Activated CD4-positive, alpha-beta T cell treated with anti-CD3 and anti-CD28 coated beads, Interleukin-2, amount 10 ng/mL, durations not matched to agents 24 days and 14 days (primary cell): ENCODE measurements at regions not wholly inside any gene's neighbourhood (a gene's known extent, or its start where the extent isn't known, plus 50 kb on each side); places are given as distances from the start of the nearest gene placed in this dataset.

Source experiments
- DNase-seq: peaks from one replicate; pipeline ENCODE4 v3.0.0; 2022
- H3K27ac Mint-ChIP-seq: one replicate; pipeline ENCODE4 v1.8.0; 2022; ENCODE audit warnings: mild to moderate bottlenecking, mixed read lengths
- H3K27me3 Mint-ChIP-seq: one replicate; pipeline ENCODE4 v1.8.0; 2022; ENCODE audit warnings: mixed read lengths
- H3K36me3 Mint-ChIP-seq: one replicate; pipeline ENCODE4 v1.8.0; 2022; ENCODE audit warnings: low read depth, mild to moderate bottlenecking, mixed read lengths
- H3K4me1 Mint-ChIP-seq: one replicate; pipeline ENCODE4 v1.8.0; 2021; ENCODE audit warnings: mixed read lengths
- H3K4me3 Mint-ChIP-seq: one replicate; pipeline ENCODE4 v1.8.0; 2022; ENCODE audit warnings: mild to moderate bottlenecking, moderate library complexity, mixed read lengths
- H3K9me3 Mint-ChIP-seq: one replicate; pipeline ENCODE4 v1.8.0; 2021; ENCODE audit warnings: mixed read lengths
- intact Hi-C: fragments of 100-400 bp; cut with micrococcal nuclease; formaldehyde crosslinking; loops from one replicate; pipeline ENCODE4 v1.15.1; 2023

DNA sequence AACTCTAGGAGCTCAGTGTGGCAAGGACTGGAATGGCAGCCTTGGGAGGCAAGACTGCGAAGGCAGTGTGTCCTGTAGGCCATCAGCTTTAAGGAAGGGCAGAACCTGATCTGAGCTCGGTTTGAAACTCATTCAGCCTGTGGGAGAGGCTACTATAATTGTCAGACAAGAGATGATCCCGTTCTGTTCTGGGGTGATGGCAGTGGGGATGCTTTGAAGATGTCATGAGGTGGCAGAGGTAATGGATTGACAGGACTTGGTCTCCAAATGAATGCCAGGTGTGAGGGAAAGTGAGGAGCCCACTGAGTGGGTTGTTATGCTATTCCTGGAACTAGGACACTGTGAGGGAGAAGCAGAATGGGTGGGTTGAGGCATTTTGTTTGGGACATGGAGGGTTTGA lies 144.9 kb downstream of the PJA1 start:
- no peaks in the 10 kb centered on the region for H3K9me3 Mint-ChIP-seq
- no peaks in the 10 kb centered on the region for H3K27me3 Mint-ChIP-seq
- DNase-seq = peak; percentile 16
- no peak overlapping the region for H3K4me3 Mint-ChIP-seq
- H3K36me3 Mint-ChIP-seq = no peaks in the 10 kb centered on the region
- intact Hi-C loops = no loop called here
- H3K4me1 Mint-ChIP-seq = no peaks in the 10 kb centered on the region
- no peak overlapping the region for H3K27ac Mint-ChIP-seq

DNA sequence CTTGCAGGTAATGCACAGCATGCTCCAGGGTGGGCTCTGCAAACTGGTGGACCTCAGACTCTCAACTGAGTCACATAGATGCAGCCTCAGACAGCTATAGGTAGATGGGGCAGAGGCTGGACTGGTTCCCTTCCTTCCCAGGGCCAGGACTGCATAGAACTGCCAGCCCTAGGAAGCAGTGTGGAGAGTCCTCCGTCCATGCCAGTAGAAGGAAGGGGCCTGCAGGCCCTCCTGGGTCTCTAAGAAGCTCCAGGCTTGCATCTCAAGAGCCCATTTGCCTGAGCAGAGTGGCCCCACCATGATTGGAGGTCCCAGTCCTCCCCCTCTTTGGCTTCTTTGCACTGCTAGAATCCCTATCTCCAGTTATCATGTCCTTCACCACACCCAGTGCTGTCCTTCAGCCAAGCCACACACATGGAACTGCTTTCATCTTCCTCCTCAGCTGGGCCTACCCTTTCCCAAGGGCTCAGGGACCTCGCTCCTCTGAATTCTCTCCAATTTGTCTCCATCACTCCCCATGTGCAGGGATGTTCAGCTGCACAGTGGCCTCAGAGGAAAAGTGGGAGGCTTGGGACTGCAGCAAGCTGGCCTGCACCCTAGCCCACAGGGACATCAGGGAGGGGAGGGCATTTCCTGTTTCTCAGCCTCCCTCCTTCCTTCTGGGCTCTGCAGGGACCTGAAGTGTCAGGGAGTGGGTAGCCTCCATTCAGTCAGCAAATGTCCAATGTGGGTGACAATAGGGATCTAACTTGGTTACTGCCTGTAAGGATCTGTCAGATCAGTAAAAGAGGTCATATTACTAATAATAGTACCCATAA lies 146.0 kb downstream of the PJA1 start:
- intact Hi-C loops = no loop called here
- no peak overlapping the region for H3K4me3 Mint-ChIP-seq
- H3K27me3 Mint-ChIP-seq = no peaks in the 10 kb centered on the region
- no peaks in the 10 kb centered on the region for H3K4me1 Mint-ChIP-seq
- H3K36me3 Mint-ChIP-seq = no peaks in the 10 kb centered on the region
- peak; percentile 18 for DNase-seq
- no peaks in the 10 kb centered on the region for H3K9me3 Mint-ChIP-seq
- no peak overlapping the region for H3K27ac Mint-ChIP-seq

DNA sequence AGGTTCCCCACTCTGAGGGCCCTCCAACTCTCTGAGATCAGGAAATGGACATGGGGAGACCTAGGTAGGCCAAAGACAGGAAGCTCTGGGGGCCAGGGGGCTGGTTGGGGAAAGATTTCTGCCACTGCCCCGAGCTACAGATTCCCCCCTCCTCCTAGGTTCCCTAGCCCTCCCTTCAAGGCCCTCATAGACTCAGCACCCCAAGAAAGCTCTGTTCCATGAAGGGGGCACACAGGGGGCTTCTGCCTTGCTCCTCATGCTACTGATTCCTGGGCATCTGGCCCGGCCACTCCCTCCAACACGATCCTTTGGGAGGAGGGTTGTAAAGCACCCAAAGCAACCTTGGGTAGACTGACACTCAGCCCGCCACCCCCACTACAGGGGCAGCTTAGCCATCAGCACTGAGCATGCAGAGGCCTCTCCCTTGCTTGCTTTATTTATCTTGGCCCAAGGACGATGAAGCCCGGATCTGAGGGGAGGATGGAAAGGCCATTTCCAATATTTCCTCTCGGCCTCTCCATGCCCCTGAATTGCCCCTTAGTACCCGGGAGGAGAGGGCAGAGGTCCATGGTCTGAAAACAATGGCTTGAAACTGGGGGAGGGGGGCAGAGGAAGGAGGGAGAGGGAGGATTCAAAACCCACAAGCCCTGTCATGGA lies 146.7 kb downstream of the PJA1 start:
- Mint-ChIP-seq H3K4me3 (no peak overlapping the region), H3K27me3 (no peaks in the 10 kb centered on the region), H3K27ac (no peak overlapping the region), H3K4me1 (no peaks in the 10 kb centered on the region), H3K9me3 (no peaks in the 10 kb centered on the region), H3K36me3 (no peaks in the 10 kb centered on the region)
- peak; percentile 8 for DNase-seq
- intact Hi-C loops = no loop called here

DNA sequence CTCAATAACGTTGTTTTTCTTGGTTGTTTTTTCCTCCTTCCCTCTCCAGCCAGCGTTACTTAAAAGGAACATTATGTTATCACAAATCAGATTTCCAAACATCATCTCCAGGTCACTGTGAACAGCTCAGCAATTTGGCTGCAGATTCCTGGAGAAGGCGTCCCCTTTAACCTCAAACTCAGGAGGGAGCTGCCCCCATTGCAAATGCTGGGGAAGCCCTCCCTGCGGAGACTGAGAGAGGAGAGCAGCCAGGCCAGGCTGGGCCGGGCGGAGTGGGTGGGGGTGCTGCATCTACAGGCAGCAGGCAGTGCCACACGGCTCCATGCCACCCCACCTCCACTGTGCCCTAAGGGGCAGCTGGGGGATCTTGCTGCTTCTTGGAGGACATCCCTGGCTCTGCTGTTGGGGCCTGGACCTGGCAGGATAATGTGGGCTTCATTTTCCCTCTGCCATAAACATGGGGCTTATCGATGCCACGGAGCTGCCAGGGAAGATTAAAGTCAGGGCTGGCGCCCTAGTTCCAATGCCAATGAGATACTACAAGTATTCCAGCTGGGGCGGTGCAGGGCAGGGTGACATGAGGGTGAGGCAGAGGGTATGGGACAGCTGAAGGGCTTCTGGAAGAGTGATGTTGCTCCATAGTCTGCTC lies 148.8 kb downstream of the PJA1 start:
- H3K4me3 Mint-ChIP-seq = no peak overlapping the region
- no peak for DNase-seq
- H3K4me1 Mint-ChIP-seq = no peaks in the 10 kb centered on the region
- no peaks in the 10 kb centered on the region for H3K36me3 Mint-ChIP-seq
- no peak overlapping the region for H3K27ac Mint-ChIP-seq
- intact Hi-C loops = no loop called here
- H3K9me3 Mint-ChIP-seq = no peaks in the 10 kb centered on the region
- H3K27me3 Mint-ChIP-seq = no peaks in the 10 kb centered on the region

DNA sequence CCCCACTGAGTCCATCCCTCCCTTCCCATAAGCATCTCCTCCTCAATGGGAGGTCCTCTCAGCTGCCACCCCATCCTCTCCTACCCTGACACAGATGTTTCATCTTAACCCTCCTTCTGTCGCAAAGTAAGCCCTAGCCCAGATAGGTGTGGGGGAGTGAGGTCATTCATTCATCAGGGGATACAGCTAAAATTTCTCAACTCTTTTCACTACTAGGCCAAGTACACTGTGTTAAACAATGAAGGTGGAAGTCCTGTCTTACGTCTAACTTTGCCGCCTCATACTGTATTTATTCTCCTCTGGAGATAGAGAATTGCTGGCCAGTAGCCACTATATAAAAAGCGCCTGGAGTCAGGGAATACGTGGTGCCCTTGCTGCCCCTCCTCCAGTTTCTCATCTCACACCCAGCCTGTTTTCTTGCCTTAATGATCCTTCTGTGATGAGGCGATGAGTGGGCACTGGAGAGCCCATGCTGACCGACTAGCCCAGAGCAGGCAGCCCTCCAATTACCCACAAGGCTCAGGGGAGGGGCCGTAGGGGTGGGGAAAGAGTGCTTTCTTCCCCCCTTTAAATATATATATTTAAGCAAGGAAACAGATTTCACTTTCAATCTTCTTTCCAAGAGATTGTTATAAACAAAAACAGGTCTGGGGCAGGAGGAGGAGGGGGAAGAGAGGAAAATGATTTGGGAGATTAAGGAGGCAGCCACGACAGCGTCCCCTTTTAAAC lies 149.5 kb downstream of the PJA1 start:
- H3K9me3 Mint-ChIP-seq = no peaks in the 10 kb centered on the region
- no peak overlapping the region for H3K4me3 Mint-ChIP-seq
- H3K27ac Mint-ChIP-seq = no peak overlapping the region
- no peaks in the 10 kb centered on the region for H3K4me1 Mint-ChIP-seq
- no peaks in the 10 kb centered on the region for H3K27me3 Mint-ChIP-seq
- intact Hi-C loops = no loop called here
- no peak for DNase-seq
- H3K36me3 Mint-ChIP-seq = no peaks in the 10 kb centered on the region

DNA sequence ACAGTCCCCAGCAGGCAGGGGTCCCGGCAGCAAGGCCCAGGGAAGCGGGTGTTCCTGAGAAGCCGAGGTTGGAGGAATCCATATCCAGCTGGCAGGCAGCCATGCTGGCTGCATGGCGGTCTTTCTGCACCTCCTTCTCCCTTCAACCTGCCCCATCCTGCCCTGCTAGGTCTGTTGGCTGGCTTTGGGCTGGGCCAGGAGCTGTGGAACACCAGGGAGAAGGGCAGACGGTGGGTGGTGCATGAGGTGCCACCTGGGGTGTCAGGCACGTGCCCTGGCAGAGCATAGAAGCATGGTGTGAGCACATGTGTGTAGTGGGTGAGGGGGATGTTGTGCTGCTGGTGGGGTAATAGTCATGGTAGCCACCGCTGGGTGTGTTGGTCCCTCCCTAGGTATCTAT lies 150.1 kb downstream of the PJA1 start:
- Mint-ChIP-seq H3K4me3 (no peak overlapping the region), H3K36me3 (no peaks in the 10 kb centered on the region), H3K4me1 (no peaks in the 10 kb centered on the region), H3K27me3 (no peaks in the 10 kb centered on the region), H3K9me3 (no peaks in the 10 kb centered on the region), H3K27ac (no peak overlapping the region)
- DNase-seq = no peak
- intact Hi-C loops = no loop called here

DNA sequence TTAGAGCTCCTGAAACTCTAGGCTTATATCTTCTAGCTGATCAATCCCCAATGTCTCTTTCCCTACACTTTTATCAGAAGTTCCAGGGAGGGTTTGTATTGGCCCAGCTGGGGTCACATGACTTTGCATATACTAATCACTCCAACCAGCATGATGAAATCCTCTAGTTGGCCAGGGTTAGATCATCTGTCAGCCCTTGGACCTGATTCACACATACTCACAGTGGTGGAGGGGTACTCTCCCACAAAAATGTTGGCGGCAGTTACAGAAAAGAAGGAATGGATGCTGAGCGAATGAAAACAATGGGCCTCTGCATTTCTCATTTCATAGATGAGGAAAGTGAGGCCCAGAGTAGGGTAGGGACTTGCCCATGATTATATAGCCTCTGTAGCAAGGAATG lies 151.1 kb downstream of the PJA1 start:
- H3K27me3 Mint-ChIP-seq = no peaks in the 10 kb centered on the region
- no peaks in the 10 kb centered on the region for H3K9me3 Mint-ChIP-seq
- no peak overlapping the region for H3K4me3 Mint-ChIP-seq
- intact Hi-C loops = no loop called here
- H3K36me3 Mint-ChIP-seq = no peaks in the 10 kb centered on the region
- DNase-seq = no peak
- no peak overlapping the region for H3K27ac Mint-ChIP-seq
- no peaks in the 10 kb centered on the region for H3K4me1 Mint-ChIP-seq

DNA sequence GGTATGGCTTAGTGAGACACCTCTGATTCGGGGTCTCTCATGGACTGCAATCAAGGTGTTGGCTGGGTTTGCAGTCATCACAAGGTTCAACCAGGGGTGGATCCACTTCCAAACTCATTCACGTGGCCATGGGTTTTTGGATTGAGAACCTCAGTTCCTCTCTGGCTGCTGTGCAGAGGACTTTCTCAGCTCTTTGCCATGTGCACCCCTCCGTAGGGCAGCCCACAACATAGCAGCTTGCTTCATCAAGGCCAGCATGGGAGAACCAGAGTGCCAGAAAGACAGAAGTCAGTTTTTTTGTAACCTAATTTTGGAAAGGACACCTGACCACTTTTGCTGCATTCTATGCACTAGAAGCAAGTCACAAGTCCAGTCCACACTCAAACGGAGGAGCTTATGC lies 154.9 kb downstream of the PJA1 start:
- Mint-ChIP-seq H3K9me3 (no peaks in the 10 kb centered on the region), H3K27ac (no peak overlapping the region), H3K4me3 (no peak overlapping the region), H3K27me3 (no peaks in the 10 kb centered on the region), H3K4me1 (no peaks in the 10 kb centered on the region), H3K36me3 (no peaks in the 10 kb centered on the region)
- intact Hi-C loops = no loop called here
- no peak for DNase-seq

DNA sequence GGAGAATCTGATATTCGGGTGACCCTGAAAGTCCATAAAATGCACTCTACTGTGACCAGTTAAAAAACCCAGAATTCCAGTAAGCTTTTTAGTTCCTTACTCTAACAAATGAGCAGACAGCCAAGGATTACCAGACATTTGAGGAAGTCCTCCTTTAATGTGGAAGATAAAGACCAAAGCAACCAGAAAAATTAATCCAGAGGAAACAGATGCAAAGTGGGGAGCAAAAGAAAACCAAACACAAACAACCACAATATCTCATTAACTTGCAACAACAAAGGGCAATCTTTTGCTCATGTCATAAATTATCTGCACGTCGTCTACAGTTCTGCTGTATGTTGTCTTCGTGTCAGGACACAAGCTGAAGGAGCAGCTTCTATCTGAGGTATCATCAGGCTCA lies 164.4 kb downstream of the PJA1 start:
- intact Hi-C loops = no loop called here
- no peak overlapping the region for H3K4me3 Mint-ChIP-seq
- H3K36me3 Mint-ChIP-seq = no peaks in the 10 kb centered on the region
- H3K9me3 Mint-ChIP-seq = no peaks in the 10 kb centered on the region
- H3K27ac Mint-ChIP-seq = no peak overlapping the region
- peaks cover 1% of the 10 kb centered on the region for H3K27me3 Mint-ChIP-seq
- no peak for DNase-seq
- no peaks in the 10 kb centered on the region for H3K4me1 Mint-ChIP-seq

DNA sequence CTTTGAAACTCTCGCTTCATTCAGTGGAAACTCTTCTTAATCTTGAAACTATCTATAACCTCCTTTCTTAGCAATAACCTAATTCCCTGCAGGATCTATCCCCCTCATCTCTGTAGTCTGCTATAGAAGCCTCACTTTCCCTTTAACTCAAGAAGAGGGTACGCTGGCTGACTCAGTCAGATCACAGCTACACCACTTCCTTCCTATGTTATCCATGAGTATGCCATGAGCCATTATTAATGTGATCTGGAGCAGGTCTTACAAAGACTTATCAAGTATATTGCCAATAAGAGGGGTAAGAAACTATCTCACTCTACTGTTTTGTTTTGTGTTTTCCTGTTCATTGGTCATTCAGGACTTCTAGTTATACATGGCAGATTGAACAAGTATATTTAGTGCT lies 165.3 kb downstream of the PJA1 start:
- Mint-ChIP-seq H3K36me3 (no peaks in the 10 kb centered on the region), H3K9me3 (no peaks in the 10 kb centered on the region), H3K27ac (no peak overlapping the region), H3K27me3 (peaks cover 1% of the 10 kb centered on the region), H3K4me1 (no peaks in the 10 kb centered on the region), H3K4me3 (no peak overlapping the region)
- DNase-seq = no peak
- intact Hi-C loops = no loop called here

DNA sequence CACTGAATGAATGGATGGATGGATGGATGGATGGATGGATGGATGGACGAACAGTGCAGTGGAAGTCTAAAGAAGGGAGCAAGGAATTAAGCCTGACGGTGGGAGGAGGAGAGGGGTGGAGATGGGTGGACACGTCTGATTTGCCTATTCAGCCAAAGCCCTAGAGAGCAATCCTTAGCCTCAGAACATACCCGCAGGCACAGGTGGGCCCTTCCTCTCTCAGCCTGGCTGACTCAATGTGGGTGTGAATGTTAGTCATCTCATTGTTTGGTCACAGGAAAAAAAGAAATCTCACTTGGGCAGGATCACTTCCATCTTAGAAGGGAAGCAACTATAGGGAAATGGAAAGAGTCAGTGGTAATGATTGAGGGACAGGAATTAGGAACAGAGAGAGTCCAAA lies 165.9 kb downstream of the PJA1 start:
- Mint-ChIP-seq H3K27ac (no peak overlapping the region), H3K27me3 (peaks cover 1% of the 10 kb centered on the region), H3K4me3 (no peak overlapping the region), H3K9me3 (no peaks in the 10 kb centered on the region), H3K36me3 (no peaks in the 10 kb centered on the region), H3K4me1 (no peaks in the 10 kb centered on the region)
- intact Hi-C loops = no loop called here
- DNase-seq = no peak

DNA sequence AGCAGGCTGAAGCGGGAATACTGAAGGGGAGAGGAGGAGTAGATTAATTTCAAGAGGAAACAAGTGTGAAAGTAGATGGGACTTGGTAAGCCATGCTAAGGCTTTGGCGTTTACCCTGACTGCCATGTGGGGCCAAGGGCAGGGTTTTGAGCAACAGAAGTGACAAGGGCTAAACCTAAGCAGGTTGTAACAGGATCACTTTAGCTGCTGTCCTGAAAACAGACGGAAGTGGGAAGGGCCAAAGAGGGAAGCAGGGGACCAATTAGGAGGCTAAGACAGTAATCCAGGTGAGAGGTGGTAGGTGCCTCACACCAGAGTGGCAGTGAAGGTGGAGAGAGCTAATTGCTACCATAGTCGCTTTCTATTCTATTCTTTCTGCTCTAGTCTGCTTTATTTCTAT lies 166.5 kb downstream of the PJA1 start:
- Mint-ChIP-seq H3K36me3 (no peaks in the 10 kb centered on the region), H3K4me3 (no peak overlapping the region), H3K27me3 (peaks cover 1% of the 10 kb centered on the region), H3K9me3 (no peaks in the 10 kb centered on the region), H3K27ac (no peak overlapping the region), H3K4me1 (no peaks in the 10 kb centered on the region)
- DNase-seq = no peak
- intact Hi-C loops = no loop called here

DNA sequence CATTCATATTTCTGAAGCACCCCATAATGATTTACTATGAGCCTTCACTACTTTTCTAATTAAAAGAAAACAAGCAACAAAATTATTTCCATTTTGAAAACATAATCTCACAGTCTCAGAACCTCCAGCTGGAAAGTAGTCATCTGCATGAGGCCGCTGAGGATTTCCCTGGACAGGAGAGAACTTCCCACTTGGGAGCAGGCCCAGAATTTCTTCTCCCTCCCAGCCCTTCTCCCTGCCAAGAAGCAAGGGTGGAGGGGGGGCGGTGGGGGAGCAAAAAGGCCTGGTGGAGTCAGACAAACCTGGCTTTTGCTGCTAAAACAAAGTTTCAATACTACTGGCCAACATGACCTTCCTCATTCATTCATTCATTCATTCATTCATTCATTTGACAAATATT lies 167.3 kb downstream of the PJA1 start:
- Mint-ChIP-seq H3K27ac (no peak overlapping the region), H3K4me1 (no peaks in the 10 kb centered on the region), H3K27me3 (peaks cover 1% of the 10 kb centered on the region), H3K9me3 (no peaks in the 10 kb centered on the region), H3K36me3 (no peaks in the 10 kb centered on the region), H3K4me3 (no peak overlapping the region)
- intact Hi-C loops = no loop called here
- DNase-seq = no peak

DNA sequence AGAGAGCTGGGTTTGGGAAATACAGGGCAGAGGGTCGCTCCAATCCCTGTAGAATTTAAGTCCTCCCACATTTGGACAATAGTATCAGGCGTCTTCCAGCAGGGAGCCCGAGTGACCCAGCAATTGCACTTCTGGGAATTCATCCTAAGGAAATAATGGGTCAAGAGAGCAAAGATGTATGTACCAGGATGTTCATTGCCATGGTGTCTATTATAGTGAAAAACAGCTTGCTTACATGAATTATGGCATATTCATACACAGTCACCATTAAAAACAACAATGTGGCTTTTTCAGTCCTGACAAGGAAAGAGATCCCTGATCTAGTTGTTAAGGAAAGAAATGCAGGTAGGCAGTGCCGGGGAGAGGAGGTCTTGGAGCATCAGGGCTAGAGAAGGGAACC lies 167.7 kb downstream of the PJA1 start:
- DNase-seq = no peak
- H3K4me1 Mint-ChIP-seq = no peaks in the 10 kb centered on the region
- intact Hi-C loops = no loop called here
- H3K4me3 Mint-ChIP-seq = no peak overlapping the region
- no peaks in the 10 kb centered on the region for H3K36me3 Mint-ChIP-seq
- H3K27me3 Mint-ChIP-seq = peaks cover 1% of the 10 kb centered on the region
- H3K27ac Mint-ChIP-seq = no peak overlapping the region
- no peaks in the 10 kb centered on the region for H3K9me3 Mint-ChIP-seq
